DMS153 (cell line): ENCODE measurements at regions not wholly inside any gene's neighbourhood (a gene's known extent, or its start where the extent isn't known, plus 50 kb on each side); places are given as distances from the start of the nearest gene placed in this dataset.

Experiments
- DNase-seq: peaks from one replicate; lab custom pipeline; 2025; lab: John Stamatoyannopoulos, UW

- no peak for DNase-seq
Measured at GRCh38 chr2:105621038-105621437, 123.7 kb upstream of the NCK2 start.

- DNase-seq = no peak
Measured at GRCh38 chr2:105618351-105618659, 126.4 kb upstream of the NCK2 start.

GRCh38 chr2:105617631-105618350, 126.9 kb upstream of the NCK2 start:
- peak; percentile 74 for DNase-seq

- DNase-seq = no peak
Measured at GRCh38 chr2:105615305-105615704, 129.4 kb upstream of the NCK2 start.

GRCh38 chr2:105611811-105612424, 132.8 kb upstream of the NCK2 start:
- no peak for DNase-seq

GRCh38 chr2:105611333-105611637, 133.4 kb upstream of the NCK2 start:
- DNase-seq = no peak

- peak; percentile 36 for DNase-seq
Measured at GRCh38 chr2:105610576-105611332, 134.0 kb upstream of the NCK2 start.

- DNase-seq = no peak
Measured at GRCh38 chr2:105609746-105610402, 134.8 kb upstream of the NCK2 start.

- no peak for DNase-seq
Measured at GRCh38 chr2:105607920-105608504, 136.7 kb upstream of the NCK2 start.

GRCh38 chr2:105606081-105606480, 138.6 kb upstream of the NCK2 start:
- no peak for DNase-seq

GRCh38 chr2:105604938-105605337, 139.8 kb upstream of the NCK2 start:
- no peak for DNase-seq

- DNase-seq = no peak
Measured at GRCh38 chr2:105600949-105601794, 143.5 kb upstream of the NCK2 start.

- DNase-seq = no peak
Measured at GRCh38 chr2:105600602-105600948, 144.1 kb upstream of the NCK2 start.

- DNase-seq = no peak
Measured at GRCh38 chr2:105600037-105600442, 144.7 kb upstream of the NCK2 start.

- DNase-seq = no peak
Measured at GRCh38 chr2:105598829-105599698, 145.6 kb upstream of the NCK2 start.

- no peak for DNase-seq
Measured at GRCh38 chr2:105597806-105598803, 146.6 kb upstream of the NCK2 start.

- DNase-seq = no peak
Measured at GRCh38 chr2:105597011-105597805, 147.5 kb upstream of the NCK2 start.

- DNase-seq = no peak
Measured at GRCh38 chr2:105596411-105596921, 148.2 kb upstream of the NCK2 start.
